GM19438 (cell line): ENCODE measurements at regions not wholly inside any gene's neighbourhood (a gene's known extent, or its start where the extent isn't known, plus 50 kb on each side); places are given as distances from the start of the nearest gene placed in this dataset.
"Not testable (repeated sequence)": the region's sequence is repeated elsewhere in the genome, so short reads cannot be mapped to it uniquely, and the experiment has no call there.

Experiments
- ATAC-seq: cut with Tn5 transposase; IDR thresholded peaks from one replicate; pipeline ENCODE4 v1.9.1; 2021; ENCODE audit warnings: low read depth; ENCODE audit not compliant: unreplicated experiment

- ATAC-seq = no peak
These were observed 338.7 kb upstream of the TNRC6C start for GRCh38 chr17:77619851-77620250.

GRCh38 chr17:77620282-77620681 lies 338.2 kb upstream of the TNRC6C start:
- ATAC-seq = no peak

GRCh38 chr17:77622084-77622483 lies 336.4 kb upstream of the TNRC6C start:
- ATAC-seq = not testable (repeated sequence)

- no peak for ATAC-seq
These were observed 335.9 kb upstream of the TNRC6C start for GRCh38 chr17:77622647-77623046.

GRCh38 chr17:77623321-77623720 lies 335.2 kb upstream of the TNRC6C start:
- ATAC-seq = not testable (repeated sequence)

GRCh38 chr17:77628035-77628434 lies 330.5 kb upstream of the TNRC6C start:
- ATAC-seq = no peak

GRCh38 chr17:77629284-77629683 lies 329.2 kb upstream of the TNRC6C start:
- ATAC-seq = not testable (repeated sequence)

- ATAC-seq = no peak
These were observed 327.2 kb upstream of the TNRC6C start for GRCh38 chr17:77631307-77631706.

GRCh38 chr17:77632619-77633018 lies 325.9 kb upstream of the TNRC6C start:
- no peak for ATAC-seq

GRCh38 chr17:77634710-77635109 lies 323.8 kb upstream of the TNRC6C start:
- ATAC-seq = no peak

GRCh38 chr17:77635176-77635575 lies 323.3 kb upstream of the TNRC6C start:
- ATAC-seq = no peak

- ATAC-seq = not testable (repeated sequence)
These were observed 322.7 kb upstream of the TNRC6C start for GRCh38 chr17:77635785-77636184.

GRCh38 chr17:77636835-77637817 lies 321.4 kb upstream of the TNRC6C start:
- no peak for ATAC-seq

GRCh38 chr17:77637818-77638575 lies 320.5 kb upstream of the TNRC6C start:
- ATAC-seq = no peak

- no peak for ATAC-seq
These were observed 318.3 kb upstream of the TNRC6C start for GRCh38 chr17:77640252-77640651.

GRCh38 chr17:77640916-77641605 lies 317.4 kb upstream of the TNRC6C start:
- ATAC-seq = no peak

- no peak for ATAC-seq
These were observed 316.8 kb upstream of the TNRC6C start for GRCh38 chr17:77641718-77642117.

GRCh38 chr17:77644181-77645071 lies 314.1 kb upstream of the TNRC6C start:
- no peak for ATAC-seq

- ATAC-seq = no peak
These were observed 313.1 kb upstream of the TNRC6C start for GRCh38 chr17:77645072-77646045.
